H1 (cell line): ENCODE measurements at regions not wholly inside any gene's neighbourhood (a gene's known extent, or its start where the extent isn't known, plus 50 kb on each side); places are given as distances from the start of the nearest gene placed in this dataset.

ENCODE experiments used
- CTCF ChIA-PET: fragments of 300-600 bp; sonication (Branson Sonifier 250); formaldehyde crosslinking; loops from one replicate; lab custom pipeline; 2021; ENCODE audit not compliant: partially characterized antibody; lab: Charles Lee
- POLR2A ChIA-PET: fragments of 300-600 bp; sonication (Branson Sonifier 250); formaldehyde crosslinking; loops from one replicate; lab custom pipeline; 2021; ENCODE audit warnings: inconsistent platforms; ENCODE audit not compliant: partially characterized antibody; lab: Charles Lee
- DNase-seq, 2 experiments: peaks; one replicate each; pipeline versions ENCODE4 v3.0.0 to v3.0.0-alpha.2; 2010 to 2022; ENCODE audit warnings: low spot score in 2 of 2, low read depth in 1 of 2, mixed read lengths in 1 of 2
- FAIRE-seq: peaks from 2 replicates; lab custom pipeline; 2011; peaks lifted over from hg19 to GRCh38; lab: Jason Lieb, UNC
- H2AFZ ChIP-seq: 2 replicates; pipeline ENCODE4 v1.8.1; 2012; ENCODE audit warnings: low read length, inconsistent platforms
- H2AK5ac ChIP-seq: 2 replicates; pipeline ENCODE4 v1.6.1; 2013; ENCODE audit warnings: low read depth, low read length
- H2BK120ac ChIP-seq: replicated peaks from 2 replicates; pipeline ENCODE3; 2013; ENCODE audit warnings: low read depth, low read length, inconsistent platforms
- H2BK12ac ChIP-seq: 2 replicates; pipeline ENCODE4 v1.6.1; 2013; ENCODE audit warnings: low read depth, low read length
- H2BK15ac ChIP-seq: 2 replicates; pipeline ENCODE4 v1.6.1; 2013; ENCODE audit warnings: low read length
- H2BK20ac ChIP-seq: 2 replicates; pipeline ENCODE4 v1.6.1; 2013; ENCODE audit warnings: low read length
- H2BK5ac ChIP-seq: 2 replicates; pipeline ENCODE4 v1.6.1; 2013; ENCODE audit warnings: low read depth, low read length
- H3K14ac ChIP-seq: 2 replicates; pipeline ENCODE4 v1.6.1; 2013; ENCODE audit warnings: inconsistent platforms; ENCODE audit not compliant: insufficient read length
- H3K18ac ChIP-seq: 2 replicates; pipeline ENCODE4 v1.6.1; 2013; ENCODE audit warnings: low read length; ENCODE audit errors: extremely low read depth
- H3K23ac ChIP-seq: 2 replicates; pipeline ENCODE4 v1.6.1; 2013; ENCODE audit warnings: inconsistent platforms; ENCODE audit not compliant: insufficient read length
- H3K23me2 ChIP-seq: 2 replicates; pipeline ENCODE4 v1.6.1; 2013; ENCODE audit warnings: low read depth, low read length
- H3K27ac ChIP-seq: 2 replicates; pipeline ENCODE4 v1.6.1; 2011; ENCODE audit warnings: low read depth, low read length, inconsistent platforms
- H3K27me3 ChIP-seq, 4 experiments: replicated peaks in 1 of 4; 1 replicate in 1 of 4; 2 replicates in 3 of 4; pipeline versions ENCODE4 v1.6.1 to v1.8.1; 2011 to 2013; ENCODE audit warnings: low read length in 3 of 4, mild to moderate bottlenecking in 3 of 4, inconsistent platforms in 2 of 4, mixed read lengths in 2 of 4, moderate library complexity in 1 of 4; ENCODE audit not compliant: control insufficient read depth in 3 of 4, insufficient read depth in 3 of 4; ENCODE audit errors: extremely low read depth in 1 of 4
- H3K36me3 ChIP-seq, 4 experiments: 2 replicates each; pipeline versions ENCODE4 v1.6.1 to v1.8.1; 2011 to 2013; ENCODE audit warnings: mild to moderate bottlenecking in 4 of 4, low read length in 3 of 4, moderate library complexity in 2 of 4, control low read depth in 1 of 4, inconsistent platforms in 1 of 4; ENCODE audit not compliant: insufficient read depth in 4 of 4, control insufficient read depth in 2 of 4
- H3K4ac ChIP-seq: replicated peaks from 2 replicates; pipeline ENCODE3; 2013; ENCODE audit warnings: low read length, low read depth, mixed read lengths, inconsistent platforms; ENCODE audit not compliant: insufficient read length
- H3K4me1 ChIP-seq, 4 experiments: replicated peaks in 1 of 4; 1 replicate in 1 of 4; 2 replicates in 3 of 4; pipeline versions ENCODE4 v1.6.1 to v1.8.1; 2011 to 2013; ENCODE audit warnings: low read length in 3 of 4, inconsistent platforms in 2 of 4, mixed read lengths in 1 of 4; ENCODE audit not compliant: insufficient read depth in 4 of 4, control insufficient read depth in 3 of 4
- H3K4me2 ChIP-seq, 2 experiments: 2 replicates each; pipeline versions ENCODE4 v1.6.1 to v1.8.1; 2011 to 2013; ENCODE audit warnings: low read depth in 2 of 2, low read length in 2 of 2, control low read depth in 1 of 2, inconsistent platforms in 1 of 2, mild to moderate bottlenecking in 1 of 2; ENCODE audit not compliant: insufficient read depth in 1 of 2
- H3K4me3 ChIP-seq, 4 experiments: fragments of 200-600, 300-600 bp in 1 of 4; sonication (generic), shearing (Covaris generic), sonication (Bioruptor Twin) in 1 of 4; 2 replicates each; pipeline versions ENCODE4 v1.5.1 to v1.8.1; 2011 to 2016; ENCODE audit warnings: low read length in 4 of 4, low read depth in 3 of 4, control low read depth in 2 of 4, inconsistent platforms in 2 of 4, mild to moderate bottlenecking in 2 of 4, mixed read lengths in 1 of 4, moderate library complexity in 1 of 4; ENCODE audit not compliant: insufficient read depth in 2 of 4; ENCODE audit errors: extremely low read depth in 1 of 4
- H3K56ac ChIP-seq: replicated peaks from 2 replicates; pipeline ENCODE3; 2013; ENCODE audit warnings: low read depth, mild to moderate bottlenecking, mixed read lengths, low read length, inconsistent platforms; ENCODE audit not compliant: insufficient read length
- H3K79me1 ChIP-seq: 2 replicates; pipeline ENCODE4 v1.6.1; 2013; ENCODE audit warnings: low read depth, low read length, control low read depth
- H3K79me2 ChIP-seq, 2 experiments: 2 replicates each; pipeline versions ENCODE4 v1.6.1 to v1.8.1; 2012 to 2013; ENCODE audit warnings: low read length in 2 of 2, mild to moderate bottlenecking in 2 of 2, inconsistent platforms in 1 of 2; ENCODE audit not compliant: insufficient read depth in 2 of 2, control insufficient read depth in 1 of 2
- H3K9ac ChIP-seq, 4 experiments: replicated peaks in 1 of 4; 1 replicate in 1 of 4; 2 replicates in 3 of 4; pipeline versions ENCODE4 v1.6.1 to v1.8.1; 2011 to 2013; ENCODE audit warnings: low read depth in 3 of 4, low read length in 3 of 4, control low read depth in 2 of 4, mild to moderate bottlenecking in 2 of 4, moderate library complexity in 2 of 4, inconsistent platforms in 1 of 4; ENCODE audit errors: extremely low read depth in 1 of 4
- H3K9me3 ChIP-seq, 2 experiments: 2 replicates each; pipeline versions ENCODE4 v1.6.1 to v1.8.1; 2012 to 2013; ENCODE audit warnings: mild to moderate bottlenecking in 2 of 2, moderate library complexity in 2 of 2, control low read depth in 1 of 2, inconsistent platforms in 1 of 2, low read depth in 1 of 2, low read length in 1 of 2, mixed read lengths in 1 of 2; ENCODE audit not compliant: insufficient read depth in 2 of 2
- H4K20me1 ChIP-seq, 2 experiments: replicated peaks in 1 of 2; 2 replicates each; pipeline versions ENCODE3 to v1.8.1; 2011 to 2013; ENCODE audit warnings: inconsistent platforms in 2 of 2, low read length in 2 of 2, mild to moderate bottlenecking in 1 of 2; ENCODE audit not compliant: insufficient read depth in 2 of 2, control insufficient read depth in 1 of 2
- H4K5ac ChIP-seq: 2 replicates; pipeline ENCODE4 v1.6.1; 2013; ENCODE audit warnings: low read length, low read depth, mixed read lengths, inconsistent platforms; ENCODE audit not compliant: insufficient read length
- H4K8ac ChIP-seq: 2 replicates; pipeline ENCODE4 v1.8.0; 2013; ENCODE audit warnings: mild to moderate bottlenecking, moderate library complexity, low read length, inconsistent platforms; ENCODE audit not compliant: insufficient read depth; ENCODE audit errors: extremely low read depth
- H4K91ac ChIP-seq: replicated peaks from 2 replicates; pipeline ENCODE3; 2013; ENCODE audit warnings: low read length, mixed read lengths, inconsistent platforms; ENCODE audit not compliant: insufficient read length
- BRCA1 ChIP-seq: IDR thresholded peaks from 2 replicates; pipeline ENCODE4 v1.6.1; 2012; ENCODE audit warnings: low read depth, low read length, improper control_type of control experiment
- CBX5 ChIP-seq: fragments of 300-800, 300-1000 bp; sonication (generic); IDR thresholded peaks from 2 replicates; pipeline ENCODE4 v1.7.1; 2016; ENCODE audit warnings: antibody characterized with exemption, low read length, low read depth
- CTBP2 ChIP-seq: IDR thresholded peaks from 2 replicates; pipeline ENCODE4 v1.7.0; 2011; ENCODE audit warnings: borderline replicate concordance, mild to moderate bottlenecking, moderate library complexity, mixed read lengths, low read length; ENCODE audit not compliant: insufficient read depth, insufficient read length
- EGR1 ChIP-seq: IDR thresholded peaks from 2 replicates; pipeline ENCODE4 v1.6.1; 2011; ENCODE audit warnings: low read depth, low read length, borderline replicate concordance
- EP300 ChIP-seq, 2 experiments: IDR thresholded peaks; 1 replicate in 1 of 2; 2 replicates in 1 of 2; pipeline ENCODE4 v1.6.1; 2011 to 2012; ENCODE audit warnings: low read depth in 2 of 2, low read length in 2 of 2, mild to moderate bottlenecking in 2 of 2, borderline replicate concordance in 1 of 2, inconsistent platforms in 1 of 2, moderate library complexity in 1 of 2
- NRF1 ChIP-seq: IDR thresholded peaks from 2 replicates; pipeline ENCODE4 v1.6.1; 2011; ENCODE audit warnings: mild to moderate bottlenecking, low read depth, low read length, improper control_type of control experiment
- RFX5 ChIP-seq: IDR thresholded peaks from 2 replicates; pipeline ENCODE4 v1.6.1; 2011; ENCODE audit warnings: low read depth, low read length, improper control_type of control experiment, borderline replicate concordance
- SP1 ChIP-seq: IDR thresholded peaks from 2 replicates; pipeline ENCODE4 v1.6.1; 2011; ENCODE audit warnings: low read depth, low read length
- SP2 ChIP-seq: IDR thresholded peaks from 2 replicates; pipeline ENCODE4 v1.6.1; 2012; ENCODE audit warnings: mild to moderate bottlenecking, low read length, inconsistent platforms
- SP4 ChIP-seq: IDR thresholded peaks from 2 replicates; pipeline ENCODE4 v1.6.1; 2012; ENCODE audit warnings: low read length, inconsistent platforms
- TAF7 ChIP-seq: optimal IDR thresholded peaks from 2 replicates; pipeline ENCODE3; 2011; ENCODE audit warnings: low read depth, mild to moderate bottlenecking, inconsistent platforms, low read length, moderate library complexity, borderline replicate concordance
- YY1 ChIP-seq: IDR thresholded peaks from 2 replicates; pipeline ENCODE4 v1.6.1; 2011; ENCODE audit warnings: low read depth, mild to moderate bottlenecking, low read length

GRCh38 chr7:22932896-22933295 is 81.0 kb downstream of the HYCC1 start:
- no peak overlapping the region for H2BK20ac ChIP-seq
- no peak overlapping the region for H3K56ac ChIP-seq
- H3K4me2 ChIP-seq, result no peak overlapping the region
- H4K20me1 ChIP-seq, result no peaks in the 10 kb centered on the region
- H3K9ac ChIP-seq, result no peak overlapping the region
- no peak overlapping the region for H2AK5ac ChIP-seq
- no peaks in the 10 kb centered on the region for H3K79me2 ChIP-seq
- H3K18ac ChIP-seq, result no peak overlapping the region
- H3K36me3 ChIP-seq, result no peaks in the 10 kb centered on the region
- no peak overlapping the region for H4K8ac ChIP-seq
- no peak overlapping the region for H2BK12ac ChIP-seq
- no peaks in the 10 kb centered on the region for H3K23me2 ChIP-seq
- H3K4me3 ChIP-seq, result no peak overlapping the region
- H3K4me1 ChIP-seq, result no peaks in the 10 kb centered on the region
- no peak overlapping the region for H4K91ac ChIP-seq
- no peak overlapping the region for H3K27ac ChIP-seq
- H2BK120ac ChIP-seq, result no peak overlapping the region
- no peak overlapping the region for H2BK5ac ChIP-seq
- no peak for DNase-seq
- POLR2A ChIA-PET, result no interaction called here
- H2AFZ ChIP-seq, result no peak overlapping the region
- 0 out of 4 replicates have a peak, but pooled peaks cover 0 to 3% of the 10 kb centered on the region in 2 experiments for H3K9me3 ChIP-seq
- H2BK15ac ChIP-seq, result no peak overlapping the region
- H3K27me3 ChIP-seq, result no peaks in the 10 kb centered on the region
- no peaks in the 10 kb centered on the region for H3K79me1 ChIP-seq
- H3K4ac ChIP-seq, result no peak overlapping the region
- CTCF ChIA-PET, result interaction anchor here (1.1 to 1.6 kb wide), 2 partner anchors 20 to 73 kb away, joined by 3 to 4 read pairs; no protein-coding TSS in a partner anchor
- no peak overlapping the region for H3K23ac ChIP-seq
- TF ChIP-seq RFX5, result no peak
- no peak for TF ChIP-seq EGR1
- no peak for TF ChIP-seq YY1
- no peak for TF ChIP-seq SP2
- no peak for TF ChIP-seq EP300 (IDR thresholded peaks at IDR 0.05; ENCODE audit: borderline replicate concordance in 1 of 2, low read depth in 2 of 2, low read length in 2 of 2)
- no peak for TF ChIP-seq SP1
- no peak for TF ChIP-seq CTBP2
- TF ChIP-seq CBX5, result no peak
- TF ChIP-seq TAF7, result no peak
- TF ChIP-seq SP4, result no peak
- no peak for TF ChIP-seq NRF1
- TF ChIP-seq BRCA1, result no peak
- TF ChIP-seq, all 59 proteins: peak for 0
- Histone ChIP-seq H3K14ac (no peak overlapping the region), H4K5ac (no peak overlapping the region)
- no peak for FAIRE-seq
